Activated effector memory CD4-positive, alpha-beta T cell treated with Interleukin-2 at 50 U/mL for 16 hours (primary cell): ENCODE measurements at regions not wholly inside any gene's neighbourhood (a gene's known extent, or its start where the extent isn't known, plus 50 kb on each side); places are given as distances from the start of the nearest gene placed in this dataset.

Experiments used
- DNase-seq: peaks from one replicate; pipeline ENCODE4 v3.0.0-alpha.2; 2020

- no peak for DNase-seq
Measured at GRCh38 chr12:97989366-97989940, 525.9 kb upstream of the TMPO start.

- no peak for DNase-seq
Measured at GRCh38 chr12:97994746-97995484, 520.5 kb upstream of the TMPO start.

- no peak for DNase-seq
Measured at GRCh38 chr12:97995559-97995958, 519.8 kb upstream of the TMPO start.

GRCh38 chr12:98001430-98001829, 514.0 kb upstream of the TMPO start:
- no peak for DNase-seq

GRCh38 chr12:98002887-98003493, 512.4 kb upstream of the TMPO start:
- no peak for DNase-seq

- no peak for DNase-seq
Measured at GRCh38 chr12:98007963-98008362, 507.4 kb upstream of the TMPO start.

- DNase-seq: no peak
Measured at GRCh38 chr12:98013560-98013959, 501.8 kb upstream of the TMPO start.

- no peak for DNase-seq
Measured at GRCh38 chr12:98018836-98019235, 496.6 kb upstream of the TMPO start.

GRCh38 chr12:98020376-98020775, 495.0 kb upstream of the TMPO start:
- DNase-seq: no peak

- DNase-seq: no peak
Measured at GRCh38 chr12:98022961-98023360, 492.4 kb upstream of the TMPO start.

GRCh38 chr12:98037401-98038140, 477.8 kb upstream of the TMPO start:
- DNase-seq: no peak

GRCh38 chr12:98042668-98043067, 472.7 kb upstream of the TMPO start:
- no peak for DNase-seq

- DNase-seq: no peak
Measured at GRCh38 chr12:98045395-98045794, 470.0 kb upstream of the TMPO start.

- DNase-seq: no peak
Measured at GRCh38 chr12:98048326-98048725, 467.1 kb upstream of the TMPO start.

- no peak for DNase-seq
Measured at GRCh38 chr12:98053202-98053601, 462.2 kb upstream of the TMPO start.

- DNase-seq: no peak
Measured at GRCh38 chr12:98057701-98058100, 457.7 kb upstream of the TMPO start.

GRCh38 chr12:98058213-98058612, 457.2 kb upstream of the TMPO start:
- DNase-seq: no peak

GRCh38 chr12:98058838-98059237, 456.6 kb upstream of the TMPO start:
- DNase-seq: no peak

- no peak for DNase-seq
Measured at GRCh38 chr12:98059659-98060343, 455.6 kb upstream of the TMPO start.

- DNase-seq: no peak
Measured at GRCh38 chr12:98060411-98060810, 455.0 kb upstream of the TMPO start.

GRCh38 chr12:98062464-98063245, 452.7 kb upstream of the TMPO start:
- no peak for DNase-seq

- no peak for DNase-seq
Measured at GRCh38 chr12:98064501-98064900, 450.9 kb upstream of the TMPO start.
